ENCODE measurements at regions not wholly inside any gene's neighbourhood (a gene's known extent, or its start where the extent isn't known, plus 50 kb on each side); places are given as distances from the start of the nearest gene placed in this dataset.

GRCh38 chr11:36791957-36792356 lies 193.9 kb upstream of the RAG2 start:
- no peak for DNase-seq (ENCODE audit: low spot score, unreplicated experiment)
- no peak for TF ChIP-seq CTCF (IDR thresholded peaks at IDR 0.05; ENCODE audit: unreplicated experiment)
- Mint-ChIP-seq H3K27ac (no peak overlapping the region), H3K36me3 (ENCODE audit: insufficient read depth) (no peaks in the 10 kb centered on the region), H3K4me3 (ENCODE audit: low read depth) (no peak overlapping the region), H3K4me1 (ENCODE audit: low read depth) (peaks cover 5% of the 10 kb centered on the region), H3K27me3 (no peaks in the 10 kb centered on the region), H3K9me3 (ENCODE audit: low read depth) (no peaks in the 10 kb centered on the region)

- no peak for DNase-seq (ENCODE audit: low spot score, unreplicated experiment)
- no peak overlapping the region for H3K4me3 Mint-ChIP-seq (ENCODE audit: low read depth)
- no peaks in the 10 kb centered on the region for H3K27me3 Mint-ChIP-seq
- no peak overlapping the region for H3K27ac Mint-ChIP-seq
- TF ChIP-seq CTCF (IDR thresholded peaks at IDR 0.05; ENCODE audit: unreplicated experiment), result no peak
- no peaks in the 10 kb centered on the region for H3K9me3 Mint-ChIP-seq (ENCODE audit: low read depth)
- H3K36me3 Mint-ChIP-seq (ENCODE audit: insufficient read depth), result no peaks in the 10 kb centered on the region
- peaks cover 5% of the 10 kb centered on the region for H3K4me1 Mint-ChIP-seq (ENCODE audit: low read depth)
These were observed 192.5 kb upstream of the RAG2 start for GRCh38 chr11:36790526-36790925.

GRCh38 chr11:36783808-36784207 lies 185.8 kb upstream of the RAG2 start:
- H3K36me3 Mint-ChIP-seq (ENCODE audit: insufficient read depth), result no peaks in the 10 kb centered on the region
- DNase-seq (ENCODE audit: low spot score, unreplicated experiment), result no peak
- no peaks in the 10 kb centered on the region for H3K4me1 Mint-ChIP-seq (ENCODE audit: low read depth)
- no peaks in the 10 kb centered on the region for H3K27me3 Mint-ChIP-seq
- H3K4me3 Mint-ChIP-seq (ENCODE audit: low read depth), result no peak overlapping the region
- H3K9me3 Mint-ChIP-seq (ENCODE audit: low read depth), result no peaks in the 10 kb centered on the region
- no peak for TF ChIP-seq CTCF (IDR thresholded peaks at IDR 0.05; ENCODE audit: unreplicated experiment)
- H3K27ac Mint-ChIP-seq, result no peak overlapping the region

- no peaks in the 10 kb centered on the region for H3K36me3 Mint-ChIP-seq (ENCODE audit: insufficient read depth)
- no peak for DNase-seq (ENCODE audit: low spot score, unreplicated experiment)
- H3K27me3 Mint-ChIP-seq, result no peaks in the 10 kb centered on the region
- no peak overlapping the region for H3K4me3 Mint-ChIP-seq (ENCODE audit: low read depth)
- no peaks in the 10 kb centered on the region for H3K9me3 Mint-ChIP-seq (ENCODE audit: low read depth)
- H3K27ac Mint-ChIP-seq, result no peak overlapping the region
- TF ChIP-seq CTCF (IDR thresholded peaks at IDR 0.05; ENCODE audit: unreplicated experiment), result no peak
- no peaks in the 10 kb centered on the region for H3K4me1 Mint-ChIP-seq (ENCODE audit: low read depth)
These were observed 181.8 kb upstream of the RAG2 start for GRCh38 chr11:36779791-36780190.

GRCh38 chr11:36777311-36777710 lies 179.3 kb upstream of the RAG2 start:
- Mint-ChIP-seq H3K36me3 (ENCODE audit: insufficient read depth) (no peaks in the 10 kb centered on the region), H3K27me3 (no peaks in the 10 kb centered on the region), H3K27ac (no peak overlapping the region), H3K4me3 (ENCODE audit: low read depth) (no peak overlapping the region), H3K9me3 (ENCODE audit: low read depth) (no peaks in the 10 kb centered on the region), H3K4me1 (ENCODE audit: low read depth) (no peaks in the 10 kb centered on the region)
- no peak for DNase-seq (ENCODE audit: low spot score, unreplicated experiment)
- no peak for TF ChIP-seq CTCF (IDR thresholded peaks at IDR 0.05; ENCODE audit: unreplicated experiment)
